Smooth muscle cell (in vitro differentiated cells): ENCODE measurements at regions not wholly inside any gene's neighbourhood (a gene's known extent, or its start where the extent isn't known, plus 50 kb on each side); places are given as distances from the start of the nearest gene placed in this dataset.

ENCODE experiments used
- DNase-seq: peaks from one replicate; lab custom pipeline; 2025; ENCODE audit not compliant: unreplicated experiment; lab: John Stamatoyannopoulos, UW
- H2AFZ ChIP-seq: fragments of 200-600 bp; sonication (generic); 2 replicates; pipeline ENCODE4 v1.6.0; 2016; ENCODE audit warnings: antibody characterized with exemption, low read depth, mild to moderate bottlenecking
- H3F3A ChIP-seq: fragments of 200-600 bp; sonication (generic); 2 replicates; pipeline ENCODE4 v1.6.0; 2017; ENCODE audit warnings: antibody characterized with exemption, low read depth
- H3K27ac ChIP-seq: fragments of 200-600 bp; sonication (generic); 2 replicates; pipeline ENCODE4 v1.5.1; 2016; ENCODE audit warnings: low read depth, mild to moderate bottlenecking
- H3K27me3 ChIP-seq: fragments of 200-600 bp; sonication (generic); 2 replicates; pipeline ENCODE4 v1.6.1; 2016; ENCODE audit warnings: low read depth, mild to moderate bottlenecking
- H3K36me3 ChIP-seq: fragments of 200-600 bp; sonication (generic); 2 replicates; pipeline ENCODE4 v1.5.1; 2016; ENCODE audit warnings: low read depth
- H3K4me1 ChIP-seq: fragments of 200-600 bp; sonication (generic); 2 replicates; pipeline ENCODE4 v1.5.1; 2016; ENCODE audit warnings: low read depth
- H3K4me2 ChIP-seq: fragments of 200-600 bp; sonication (generic); 2 replicates; pipeline ENCODE4 v1.6.0; 2016; ENCODE audit warnings: mild to moderate bottlenecking
- H3K4me3 ChIP-seq: fragments of 200-600 bp; sonication (generic); 2 replicates; pipeline ENCODE4 v1.5.1; 2016; ENCODE audit warnings: mild to moderate bottlenecking
- H3K79me2 ChIP-seq: fragments of 200-600 bp; sonication (generic); 2 replicates; pipeline ENCODE4 v1.6.0; 2016; ENCODE audit warnings: low read depth, mild to moderate bottlenecking
- H3K9ac ChIP-seq: fragments of 200-600 bp; sonication (generic); 2 replicates; pipeline ENCODE4 v1.6.0; 2016; ENCODE audit warnings: low read depth
- H3K9me3 ChIP-seq: fragments of 200-600 bp; sonication (generic); replicated peaks from 2 replicates; pipeline ENCODE4 v1.5.1; 2016; ENCODE audit warnings: low read depth
- H4K20me1 ChIP-seq: fragments of 200-600 bp; sonication (generic); 2 replicates; pipeline ENCODE4 v1.6.0; 2016; ENCODE audit warnings: low read depth
- WGBS: methylation state at CpG from one replicate; pipeline ENCODE4 v1.1.7; 2016; ENCODE audit warnings: low lambda C conversion rate; 5-methylcytosine and 5-hydroxymethylcytosine counted together
- TF ChIP-seq, protein P1 (sequence below): fragments of 200-600 bp; sonication (generic); IDR thresholded peaks from 2 replicates; pipeline ENCODE4 v1.5.1; 2017; ENCODE audit warnings: borderline replicate concordance, mild to moderate bottlenecking, antibody characterized with exemption; ENCODE audit not compliant: insufficient read depth, poor library complexity, severe bottlenecking

DNA sequence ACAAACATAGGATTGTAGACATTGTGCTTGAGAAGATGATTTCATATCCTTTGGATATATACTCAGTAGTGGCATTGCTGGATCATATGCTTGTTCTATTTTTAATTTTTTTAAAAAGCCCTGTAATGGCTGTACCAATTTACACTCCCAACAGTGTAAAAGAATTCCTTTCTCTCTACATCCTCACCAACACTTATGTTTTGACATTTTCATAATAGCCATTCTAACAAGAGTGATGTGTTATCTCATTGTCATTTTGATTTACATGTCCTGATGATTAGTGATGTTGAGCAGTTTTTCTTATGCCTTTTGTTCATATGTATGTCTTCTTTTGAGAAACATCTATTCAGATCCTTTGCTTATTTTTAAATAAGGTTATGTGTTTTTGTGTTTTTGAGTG lies 1039.2 kb upstream of the GOT2 start:
- TF ChIP-seq, protein P1, sequence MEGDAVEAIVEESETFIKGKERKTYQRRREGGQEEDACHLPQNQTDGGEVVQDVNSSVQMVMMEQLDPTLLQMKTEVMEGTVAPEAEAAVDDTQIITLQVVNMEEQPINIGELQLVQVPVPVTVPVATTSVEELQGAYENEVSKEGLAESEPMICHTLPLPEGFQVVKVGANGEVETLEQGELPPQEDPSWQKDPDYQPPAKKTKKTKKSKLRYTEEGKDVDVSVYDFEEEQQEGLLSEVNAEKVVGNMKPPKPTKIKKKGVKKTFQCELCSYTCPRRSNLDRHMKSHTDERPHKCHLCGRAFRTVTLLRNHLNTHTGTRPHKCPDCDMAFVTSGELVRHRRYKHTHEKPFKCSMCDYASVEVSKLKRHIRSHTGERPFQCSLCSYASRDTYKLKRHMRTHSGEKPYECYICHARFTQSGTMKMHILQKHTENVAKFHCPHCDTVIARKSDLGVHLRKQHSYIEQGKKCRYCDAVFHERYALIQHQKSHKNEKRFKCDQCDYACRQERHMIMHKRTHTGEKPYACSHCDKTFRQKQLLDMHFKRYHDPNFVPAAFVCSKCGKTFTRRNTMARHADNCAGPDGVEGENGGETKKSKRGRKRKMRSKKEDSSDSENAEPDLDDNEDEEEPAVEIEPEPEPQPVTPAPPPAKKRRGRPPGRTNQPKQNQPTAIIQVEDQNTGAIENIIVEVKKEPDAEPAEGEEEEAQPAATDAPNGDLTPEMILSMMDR: no peak
- H4K20me1 ChIP-seq: no peaks in the 10 kb centered on the region
- no peaks in the 10 kb centered on the region for H3K36me3 ChIP-seq
- H3F3A ChIP-seq: no peaks in the 10 kb centered on the region
- no peaks in the 10 kb centered on the region for H3K27me3 ChIP-seq
- no peaks in the 10 kb centered on the region for H3K4me1 ChIP-seq
- no peaks in the 10 kb centered on the region for H3K79me2 ChIP-seq
- H3K9ac ChIP-seq: no peak overlapping the region
- no peak overlapping the region for H3K27ac ChIP-seq
- H2AFZ ChIP-seq: no peak overlapping the region
- no peaks in the 10 kb centered on the region for H3K9me3 ChIP-seq
- H3K4me3 ChIP-seq: no peak overlapping the region
- DNase-seq: no peak
- H3K4me2 ChIP-seq: no peak overlapping the region

DNA sequence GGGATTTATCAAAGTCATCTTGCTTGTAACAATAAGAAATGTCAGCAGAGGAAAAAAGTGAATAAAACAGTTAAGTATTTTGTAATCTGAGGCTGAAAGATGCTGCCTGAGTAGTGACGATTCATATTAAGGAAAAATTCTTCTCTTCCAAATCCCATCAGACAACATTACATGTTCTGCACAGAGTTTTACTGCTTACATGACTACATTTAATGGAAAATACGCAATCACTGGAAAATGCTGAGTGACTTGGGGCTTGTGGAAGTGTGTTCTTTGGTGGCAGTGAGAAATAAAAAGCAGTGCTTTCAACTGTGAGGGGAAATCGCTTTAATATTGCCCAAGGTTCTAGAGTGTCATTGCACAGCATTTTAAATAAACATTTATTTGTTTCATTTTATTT lies 1025.2 kb upstream of the GOT2 start:
- Histone ChIP-seq H3K79me2 (no peaks in the 10 kb centered on the region), H3K27ac (no peak overlapping the region), H3K27me3 (no peaks in the 10 kb centered on the region), H3K9me3 (no peaks in the 10 kb centered on the region), H2AFZ (no peak overlapping the region), H3F3A (no peaks in the 10 kb centered on the region), H4K20me1 (no peaks in the 10 kb centered on the region), H3K4me1 (no peaks in the 10 kb centered on the region), H3K4me3 (no peak overlapping the region), H3K9ac (no peak overlapping the region), H3K4me2 (no peak overlapping the region), H3K36me3 (no peaks in the 10 kb centered on the region)
- DNase-seq: no peak
- 78% methylated on average over 3 of the region's 3 CpGs for WGBS
- TF ChIP-seq, protein P1: no peak

DNA sequence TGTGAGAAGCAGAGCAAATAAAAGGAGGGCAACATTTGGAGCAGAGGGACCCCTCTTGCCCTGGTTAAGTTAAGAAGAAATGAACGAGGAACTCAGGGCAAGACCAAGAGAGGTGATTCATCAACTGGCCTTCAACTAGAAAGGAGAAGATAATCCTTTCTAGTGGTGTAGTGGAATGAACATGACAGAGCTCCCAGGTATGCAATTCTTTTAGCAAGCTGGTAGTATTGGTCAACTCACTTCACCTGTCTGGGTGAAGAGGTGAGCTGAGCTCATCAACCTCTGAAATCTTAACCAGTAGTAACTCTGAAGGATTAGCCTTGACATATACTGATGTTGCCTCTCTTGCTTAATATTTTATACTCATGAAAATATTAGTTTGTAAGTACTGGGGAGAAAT lies 1024.7 kb upstream of the GOT2 start:
- Histone ChIP-seq H3K27me3 (no peaks in the 10 kb centered on the region), H3K4me3 (no peak overlapping the region), H3K9me3 (no peaks in the 10 kb centered on the region), H4K20me1 (no peaks in the 10 kb centered on the region), H3F3A (no peaks in the 10 kb centered on the region), H3K9ac (no peak overlapping the region), H3K4me1 (no peaks in the 10 kb centered on the region), H3K79me2 (no peaks in the 10 kb centered on the region), H3K36me3 (no peaks in the 10 kb centered on the region), H3K27ac (no peak overlapping the region), H3K4me2 (no peak overlapping the region), H2AFZ (no peak overlapping the region)
- WGBS: 18% methylated on average over 1 of the region's 1 CpG
- no peak for DNase-seq
- TF ChIP-seq, protein P1: no peak

DNA sequence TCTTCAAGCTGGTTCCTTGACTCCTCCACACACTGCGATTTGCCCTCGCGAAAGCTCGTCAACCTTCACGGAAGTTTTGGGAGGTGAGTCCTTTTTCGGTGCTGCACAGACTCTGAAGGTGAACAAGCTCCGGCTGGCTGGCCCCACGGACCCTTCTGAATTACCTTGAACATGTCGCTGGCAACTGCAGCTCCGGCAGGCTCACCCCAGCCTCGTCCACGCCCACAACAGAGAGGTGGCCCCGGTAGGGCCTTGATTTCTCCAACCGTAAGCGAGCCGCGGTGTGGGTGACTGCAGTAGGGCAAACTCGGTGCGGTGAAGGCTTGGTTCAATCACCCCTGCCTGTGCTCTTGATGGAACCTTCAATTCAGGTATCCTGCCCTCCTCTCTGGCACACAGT lies 1020.7 kb upstream of the GOT2 start:
- Histone ChIP-seq H3K9me3 (no peaks in the 10 kb centered on the region), H3K9ac (no peak overlapping the region), H3K27me3 (no peaks in the 10 kb centered on the region), H3K27ac (no peak overlapping the region), H3F3A (no peaks in the 10 kb centered on the region), H3K4me3 (no peak overlapping the region), H2AFZ (no peak overlapping the region), H3K4me1 (no peaks in the 10 kb centered on the region), H3K4me2 (no peak overlapping the region), H3K79me2 (no peaks in the 10 kb centered on the region), H3K36me3 (no peaks in the 10 kb centered on the region), H4K20me1 (no peaks in the 10 kb centered on the region)
- TF ChIP-seq, protein P1: no peak
- DNase-seq: no peak
- WGBS: 96% methylated on average over 19 of the region's 19 CpGs
